ENCODE measurements at regions not wholly inside any gene's neighbourhood (a gene's known extent, or its start where the extent isn't known, plus 50 kb on each side); places are given as distances from the start of the nearest gene placed in this dataset.

GRCh38 chr5:5881294-5881693 is 458.8 kb downstream of the ICE1 start:
- ChIA-PET CTCF (interaction anchor here (0.6 to 2.7 kb wide), 5 partner anchors 15 to 397 kb away, joined by 3 to 9 read pairs (median 4); no protein-coding TSS in a partner anchor), POLR2A (no interaction called here)
- Histone ChIP-seq H3K27ac (ENCODE audit: extremely low read depth, low read depth, low read length) (no peak overlapping the region), H3K4me3 (ENCODE audit: low read depth, low read length) (no peak overlapping the region), H3K4me1 (ENCODE audit: control insufficient read depth, insufficient read depth, low read length) (no peaks in the 10 kb centered on the region), H3K9me3 (ENCODE audit: control insufficient read depth, insufficient read depth, low read depth, low read length) (no peaks in the 10 kb centered on the region), H3K36me3 (ENCODE audit: control insufficient read depth in 2 of 2, insufficient read depth in 1 of 2, low read length in 2 of 2) (no peaks in the 10 kb centered on the region)
- no peak for TF ChIP-seq ZNF175 (tag by site-specific recombination; IDR thresholded peaks at IDR 0.05)
- no peak for TF ChIP-seq ZBTB11 (tag by site-specific recombination; conservative IDR thresholded peaks at IDR 0.05; ENCODE audit: low read depth)
- TF ChIP-seq KLF9 (tag by site-specific recombination; IDR thresholded peaks at IDR 0.05; ENCODE audit: low read depth): no peak
- TF ChIP-seq ZNF132 (tag by site-specific recombination; IDR thresholded peaks at IDR 0.05; ENCODE audit: borderline replicate concordance): no peak
- no peak for TF ChIP-seq ZNF530 (tag by site-specific recombination; IDR thresholded peaks at IDR 0.05; ENCODE audit: low read depth)
- no peak for TF ChIP-seq KLF8 (tag by site-specific recombination; IDR thresholded peaks at IDR 0.05)
- TF ChIP-seq GLI4 (tag by site-specific recombination; IDR thresholded peaks at IDR 0.05): no peak
- no peak for TF ChIP-seq GLIS1 (tag by site-specific recombination; IDR thresholded peaks at IDR 0.05)
- no peak for TF ChIP-seq ZBTB20 (tag by site-specific recombination; IDR thresholded peaks at IDR 0.05)
- TF ChIP-seq ZNF157 (tag by site-specific recombination; IDR thresholded peaks at IDR 0.05): no peak

- ChIA-PET CTCF (interaction anchor here (0.6 to 2.7 kb wide), 4 partner anchors 14 to 1081 kb away, joined by 3 to 9 read pairs (median 3); no protein-coding TSS in a partner anchor), POLR2A (no interaction called here)
- no peaks in the 10 kb centered on the region for H3K4me1 ChIP-seq (ENCODE audit: control insufficient read depth, insufficient read depth, low read length)
- no peak overlapping the region for H3K4me3 ChIP-seq (ENCODE audit: low read depth, low read length)
- no peak overlapping the region for H3K27ac ChIP-seq (ENCODE audit: extremely low read depth, low read depth, low read length)
- no peaks in the 10 kb centered on the region for H3K9me3 ChIP-seq (ENCODE audit: control insufficient read depth, insufficient read depth, low read depth, low read length)
- no peaks in the 10 kb centered on the region for H3K36me3 ChIP-seq (ENCODE audit: control insufficient read depth in 2 of 2, insufficient read depth in 1 of 2, low read length in 2 of 2)
- TF ChIP-seq ZNF626 (tag by site-specific recombination; IDR thresholded peaks at IDR 0.05): no peak
- TF ChIP-seq ZBTB44 (tag by site-specific recombination; IDR thresholded peaks at IDR 0.05): no peak
- no peak for TF ChIP-seq ZNF785 (tag by site-specific recombination; IDR thresholded peaks at IDR 0.05)
- no peak for TF ChIP-seq ZNF776 (tag by site-specific recombination; IDR thresholded peaks at IDR 0.05; ENCODE audit: borderline replicate concordance)
- TF ChIP-seq ZBTB8A (tag by site-specific recombination; IDR thresholded peaks at IDR 0.05): no peak
- TF ChIP-seq HIC1 (tag by site-specific recombination; IDR thresholded peaks at IDR 0.05): no peak
- TF ChIP-seq ZNF146 (tag by site-specific recombination; IDR thresholded peaks at IDR 0.05): no peak
- no peak for TF ChIP-seq SETDB1 (IDR thresholded peaks at IDR 0.05; ENCODE audit: insufficient read length, low read length)
- no peak for TF ChIP-seq TSHZ1 (tag by site-specific recombination; IDR thresholded peaks at IDR 0.05; ENCODE audit: borderline replicate concordance)
- TF ChIP-seq ZNF23 (tag by site-specific recombination; IDR thresholded peaks at IDR 0.05; ENCODE audit: borderline replicate concordance): no peak
- TF ChIP-seq ZSCAN16 (tag by site-specific recombination; IDR thresholded peaks at IDR 0.05): no peak
- TF ChIP-seq ZNF214 (tag by site-specific recombination; IDR thresholded peaks at IDR 0.05; ENCODE audit: borderline replicate concordance): no peak
- no peak for TF ChIP-seq ZFHX2 (tag by site-specific recombination; conservative IDR thresholded peaks at IDR 0.05)
- TF ChIP-seq ZIC2 (tag by site-specific recombination; IDR thresholded peaks at IDR 0.05): no peak
- TF ChIP-seq SCRT1 (tag by site-specific recombination; IDR thresholded peaks at IDR 0.05; ENCODE audit: borderline replicate concordance): no peak
- TF ChIP-seq GLI4 (tag by site-specific recombination; IDR thresholded peaks at IDR 0.05): no peak
Measured at GRCh38 chr5:5880077-5880763, 457.7 kb downstream of the ICE1 start.
